K562 (cell line): ENCODE measurements at regions not wholly inside any gene's neighbourhood (a gene's known extent, or its start where the extent isn't known, plus 50 kb on each side); places are given as distances from the start of the nearest gene placed in this dataset.

ENCODE experiments used
- ATAC-seq: fragments of 200-7000 bp; cut with Tn5 transposase; 3 replicates; pipeline ENCODE4 v1.9.1; 2020; ENCODE audit warnings: moderate library complexity
- BruUV-seq: library from RNA; stranded (reverse); fragments of 400-500 nt; replicated peaks from 2 replicates; lab custom pipeline; 2021; lab: Mats Ljungman, UMichigan
- CTCF ChIA-PET: fragments of 300-600 bp; formaldehyde crosslinking; extraction: SDS; loops from one replicate; lab custom pipeline; 2021; ENCODE audit warnings: low intra/inter-chr PET ratio; lab: Yijun Ruan, JAX
- POLR2A ChIA-PET: fragments of 300-600, 350-650 bp; sonication (Branson Sonifier 250); formaldehyde crosslinking; extraction: SDS; loops from one replicate; lab custom pipeline; 2021; ENCODE audit warnings: antibody characterized with exemption, inconsistent platforms; lab: Yijun Ruan, JAX
- DNase-seq, 4 experiments: peaks; one replicate each; pipeline versions ENCODE4 v3.0.0 to v3.0.0-alpha.2; 2011 to 2018; ENCODE audit warnings: low spot score in 3 of 4, mixed read lengths in 3 of 4; ENCODE audit errors: extremely low read depth in 1 of 4
- FAIRE-seq: peaks from 2 replicates; lab custom pipeline; 2011; peaks lifted over from hg19 to GRCh38; lab: Jason Lieb, UNC
- H2AFZ ChIP-seq: 2 replicates; pipeline ENCODE4 v1.6.0; 2011; ENCODE audit warnings: low read depth, low read length, control low read depth, inconsistent platforms
- H3K27ac ChIP-seq: fragments of 200-600 bp; 3 replicates; pipeline ENCODE4 v1.8.0; 2011; ENCODE audit warnings: low read depth, mild to moderate bottlenecking, control low read depth, inconsistent platforms, low read length, moderate library complexity, mixed read lengths; ENCODE audit errors: extremely low read depth
- H3K27me3 ChIP-seq, 2 experiments: fragments of 300-600 bp in 1 of 2; 2 replicates in 1 of 2; 3 replicates in 1 of 2; pipeline versions ENCODE4 v1.6.0 to v1.8.0; 2011; ENCODE audit warnings: inconsistent platforms in 2 of 2, low read length in 2 of 2, mild to moderate bottlenecking in 1 of 2, mixed read lengths in 1 of 2, moderate library complexity in 1 of 2; ENCODE audit not compliant: control insufficient read depth in 2 of 2, insufficient read depth in 2 of 2
- H3K36me3 ChIP-seq: fragments of 300-600 bp; 3 replicates; pipeline ENCODE4 v1.8.0; 2011; ENCODE audit warnings: mild to moderate bottlenecking, low read length, inconsistent platforms; ENCODE audit not compliant: control insufficient read depth, insufficient read depth
- H3K4me1 ChIP-seq, 2 experiments: fragments of 200-600 bp in 1 of 2; replicated peaks in 1 of 2; 2 replicates in 1 of 2; 3 replicates in 1 of 2; pipeline versions ENCODE4 v1.5.1 to v1.8.0; 2011; ENCODE audit warnings: inconsistent platforms in 2 of 2, low read length in 2 of 2, mild to moderate bottlenecking in 1 of 2, mixed read lengths in 1 of 2, moderate library complexity in 1 of 2; ENCODE audit not compliant: control insufficient read depth in 2 of 2, insufficient read depth in 2 of 2
- H3K4me2 ChIP-seq: 2 replicates; pipeline ENCODE4 v1.6.1; 2011; ENCODE audit warnings: low read length, control low read depth, inconsistent platforms, mixed read lengths; ENCODE audit not compliant: insufficient read depth
- H3K4me3 ChIP-seq: fragments of 200-600 bp; sonication (generic), shearing (Covaris generic); 2 replicates; pipeline ENCODE4 v1.5.1; 2016; ENCODE audit warnings: control low read depth, inconsistent platforms
- H3K79me2 ChIP-seq: fragments of 200-600 bp; 3 replicates; pipeline ENCODE4 v1.8.0; 2011; ENCODE audit warnings: low read length, inconsistent platforms; ENCODE audit not compliant: control insufficient read depth, insufficient read depth
- H3K9ac ChIP-seq, 2 experiments: 2 replicates each; pipeline versions ENCODE4 v1.6.0 to v1.6.1; 2011; ENCODE audit warnings: low read depth in 2 of 2, low read length in 2 of 2, control low read depth in 1 of 2, inconsistent platforms in 1 of 2, mild to moderate bottlenecking in 1 of 2, mixed read lengths in 1 of 2; ENCODE audit not compliant: insufficient read depth in 1 of 2
- H3K9me1 ChIP-seq: one replicate; pipeline ENCODE4 v1.6.0; 2011; ENCODE audit warnings: inconsistent platforms, mild to moderate bottlenecking, low read length, moderate library complexity; ENCODE audit not compliant: control insufficient read depth, insufficient read depth
- H3K9me3 ChIP-seq: replicated peaks from 2 replicates; pipeline ENCODE4 v1.5.1; 2011; ENCODE audit warnings: low read depth, low read length, inconsistent platforms; ENCODE audit not compliant: control insufficient read depth, insufficient read depth
- H4K20me1 ChIP-seq: replicated peaks from 2 replicates; pipeline ENCODE4 v1.6.1; 2011; ENCODE audit warnings: low read length, inconsistent platforms, mixed read lengths; ENCODE audit not compliant: control insufficient read depth, insufficient read depth
- CEBPB ChIP-seq: fragments of 450-650 bp; IDR thresholded peaks from 2 replicates; pipeline ENCODE4 v1.6.1; 2016; ENCODE audit warnings: missing genetic modification characterization, missing compliant biosample characterization
- DIDO1 ChIP-seq: fragments of 450-650 bp; IDR thresholded peaks from 2 replicates; pipeline ENCODE4 v1.6.1; 2016; ENCODE audit warnings: low read depth, missing biosample characterization, missing genetic modification characterization
- MED1 ChIP-seq: sonication (generic); formaldehyde crosslinking; IDR thresholded peaks from 2 replicates; pipeline ENCODE4 v1.8.1; 2023; ENCODE audit warnings: missing genetic modification reagents, borderline replicate concordance
- RFX5 ChIP-seq: IDR thresholded peaks from 2 replicates; pipeline ENCODE4 v1.6.1; 2011; ENCODE audit warnings: low read depth, mild to moderate bottlenecking, improper control_type of control experiment, low read length
- TAF1 ChIP-seq: IDR thresholded peaks from 2 replicates; pipeline ENCODE4 v1.6.1; 2011; ENCODE audit warnings: mild to moderate bottlenecking, low read length, moderate library complexity; ENCODE audit not compliant: insufficient read depth, control insufficient read depth, severe bottlenecking; ENCODE audit errors: extremely low read depth
- ZNF445 ChIP-seq: fragments of 250-450 bp; sonication (Bioruptor Pico); IDR thresholded peaks from 2 replicates; pipeline ENCODE4 v1.4.0; 2020; ENCODE audit warnings: low read depth, mild to moderate bottlenecking, moderate library complexity
- WGBS: fragments of 100-300 bp; shearing (Covaris generic); methylation state at CpG from one replicate; pipeline ENCODE4 v1.1.6; 2016; ENCODE audit warnings: low coverage, mixed read lengths; ENCODE audit not compliant: insufficient coverage; ENCODE audit errors: missing lambda C conversion rate; 5-methylcytosine and 5-hydroxymethylcytosine counted together
- in situ Hi-C: fragments of 300-500 bp; cut with MboI; formaldehyde crosslinking; loops from 4 replicates; pipeline ENCODE4 v1.15.0; 2018; ENCODE audit warnings: inconsistent platforms, mixed read lengths
- intact Hi-C: fragments of 100-400 bp; cut with micrococcal nuclease; formaldehyde crosslinking; loops from 2 replicates; pipeline ENCODE4 v1.14.2; 2022
- TF ChIP-seq, protein P1 (sequence below): sonication (generic); formaldehyde crosslinking; IDR thresholded peaks from 2 replicates; pipeline ENCODE4 v1.8.0; 2022; ENCODE audit warnings: missing genetic modification reagents, mild to moderate bottlenecking, borderline replicate concordance
- TF ChIP-seq, protein P2 (sequence below): sonication (generic); formaldehyde crosslinking; IDR thresholded peaks from 2 replicates; pipeline ENCODE4 v1.9.0; 2022; ENCODE audit warnings: mild to moderate bottlenecking, missing genetic modification reagents

DNA sequence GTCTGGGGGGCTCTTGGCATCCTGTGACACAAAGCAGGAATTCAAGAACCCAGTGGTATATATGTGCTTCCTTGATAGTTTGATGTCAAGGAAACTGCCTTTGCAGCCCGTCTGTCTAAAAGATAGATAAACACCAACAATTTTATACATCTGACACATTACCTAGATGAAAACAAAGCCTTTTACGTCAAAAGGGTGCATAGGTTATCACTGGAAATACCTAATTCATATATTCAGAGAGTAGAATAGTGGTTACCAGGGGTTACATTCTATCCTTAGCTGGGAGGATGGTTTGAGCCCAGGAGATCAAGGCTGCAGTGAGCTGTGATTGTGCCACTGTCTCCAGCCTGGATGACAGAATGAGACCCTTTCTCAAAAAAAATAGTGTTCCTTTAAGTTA, 356.9 kb upstream of the RASGRP1 start:
- H3K36me3 ChIP-seq = no peaks in the 10 kb centered on the region
- DNase-seq (no peak), ATAC-seq (no peak), FAIRE-seq (no peak)
- intact Hi-C loops = no loop called here
- H3K79me2 ChIP-seq = no peaks in the 10 kb centered on the region
- 0% methylated on average over 2 of the region's 2 CpGs for WGBS
- H3K27me3 ChIP-seq = no peaks in the 10 kb centered on the region
- no TSS peak for BruUV-seq
- H3K9me3 ChIP-seq = no peaks in the 10 kb centered on the region
- no peaks in the 10 kb centered on the region for H3K4me1 ChIP-seq
- in situ Hi-C loops = no loop called here
- ChIA-PET CTCF (no interaction called here), POLR2A (no interaction called here)
- H3K4me2 ChIP-seq = no peak overlapping the region
- TF ChIP-seq TAF1 = no peak
- no peak overlapping the region for H2AFZ ChIP-seq
- no peak overlapping the region for H3K4me3 ChIP-seq
- no peak overlapping the region for H3K27ac ChIP-seq
- H3K9me1 ChIP-seq = no peaks in the 10 kb centered on the region
- no peaks in the 10 kb centered on the region for H4K20me1 ChIP-seq
- no peak overlapping the region for H3K9ac ChIP-seq

DNA sequence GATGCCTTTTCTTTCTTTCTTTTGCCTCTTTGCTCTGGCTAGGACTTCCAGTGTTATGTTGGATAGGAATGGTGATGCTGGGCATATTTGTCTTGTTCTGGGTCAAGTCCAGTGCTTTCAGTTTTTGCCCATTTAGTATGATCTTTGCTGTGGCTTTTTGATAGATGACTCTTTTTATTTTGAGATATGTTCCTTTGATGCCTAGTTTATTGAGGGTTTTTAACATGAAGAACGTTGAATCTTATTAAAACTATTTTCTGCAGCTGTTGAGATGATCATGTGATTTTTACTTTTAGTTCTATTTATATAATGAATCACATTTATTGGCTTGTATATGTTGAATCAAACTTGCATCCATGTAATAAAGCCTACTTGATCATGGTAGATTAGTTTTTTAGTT, 363.8 kb upstream of the RASGRP1 start:
- intact Hi-C loops = no loop called here
- DNase-seq = no peak
- Histone ChIP-seq H3K27me3 (no peaks in the 10 kb centered on the region; a peak in 1 of 5 replicates), H3K9me3 (no peaks in the 10 kb centered on the region), H3K4me1 (no peaks in the 10 kb centered on the region), H4K20me1 (no peaks in the 10 kb centered on the region), H3K4me2 (no peak overlapping the region), H2AFZ (no peak overlapping the region), H3K9ac (no peak overlapping the region), H3K9me1 (no peaks in the 10 kb centered on the region), H3K36me3 (no peaks in the 10 kb centered on the region), H3K4me3 (no peak overlapping the region), H3K79me2 (no peaks in the 10 kb centered on the region), H3K27ac (no peak overlapping the region)
- CTCF ChIA-PET = no interaction called here
- in situ Hi-C loops = no loop called here
- no peak for FAIRE-seq
- TF ChIP-seq ZNF445 = no peak
- TF ChIP-seq, protein P1, sequence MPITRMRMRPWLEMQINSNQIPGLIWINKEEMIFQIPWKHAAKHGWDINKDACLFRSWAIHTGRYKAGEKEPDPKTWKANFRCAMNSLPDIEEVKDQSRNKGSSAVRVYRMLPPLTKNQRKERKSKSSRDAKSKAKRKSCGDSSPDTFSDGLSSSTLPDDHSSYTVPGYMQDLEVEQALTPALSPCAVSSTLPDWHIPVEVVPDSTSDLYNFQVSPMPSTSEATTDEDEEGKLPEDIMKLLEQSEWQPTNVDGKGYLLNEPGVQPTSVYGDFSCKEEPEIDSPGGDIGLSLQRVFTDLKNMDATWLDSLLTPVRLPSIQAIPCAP (CRISPR knock-in tag) = no peak
- no peak for TF ChIP-seq CEBPB (tag)
- TF ChIP-seq DIDO1 (tag) = no peak
- TF ChIP-seq, protein P2, sequence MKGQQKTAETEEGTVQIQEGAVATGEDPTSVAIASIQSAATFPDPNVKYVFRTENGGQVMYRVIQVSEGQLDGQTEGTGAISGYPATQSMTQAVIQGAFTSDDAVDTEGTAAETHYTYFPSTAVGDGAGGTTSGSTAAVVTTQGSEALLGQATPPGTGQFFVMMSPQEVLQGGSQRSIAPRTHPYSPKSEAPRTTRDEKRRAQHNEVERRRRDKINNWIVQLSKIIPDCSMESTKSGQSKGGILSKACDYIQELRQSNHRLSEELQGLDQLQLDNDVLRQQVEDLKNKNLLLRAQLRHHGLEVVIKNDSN (CRISPR knock-in tag) = no peak
- TF ChIP-seq MED1 (CRISPR knock-in tag) = no peak
- no peak for TF ChIP-seq RFX5
- no TSS peak for BruUV-seq
- POLR2A ChIA-PET = no interaction called here
- WGBS = 0% methylated on average over 1 of the region's 1 CpG
- ATAC-seq = no peak
